Tibial nerve (tissue), 4 donors: ENCODE measurements at regions not wholly inside any gene's neighbourhood (a gene's known extent, or its start where the extent isn't known, plus 50 kb on each side); places are given as distances from the start of the nearest gene placed in this dataset.

ENCODE experiments used
- DNase-seq, 2 donors: peaks; one replicate each; pipeline ENCODE4 v3.0.0-alpha.2; 2019; ENCODE audit warnings: low spot score in 2 of 2
- H3K27ac ChIP-seq, 4 donors: fragments of 200-600 bp; sonication (generic) in 3 of 4; one replicate each; pipeline ENCODE4 v1.5.1; 2017 to 2019; ENCODE audit warnings: mild to moderate bottlenecking in 1 of 4
- H3K27me3 ChIP-seq, 2 donors: fragments of 200-600 bp; sonication (generic) in 1 of 2; one replicate each; pipeline versions ENCODE4 v1.5.1 to v1.6.0; 2017 to 2019
- H3K36me3 ChIP-seq, 3 donors: fragments of 200-600 bp; sonication (generic); one replicate each; pipeline ENCODE4 v1.5.1; 2018 to 2019
- H3K4me1 ChIP-seq, 4 donors: fragments of 200-600 bp; sonication (generic) in 3 of 4; one replicate each; pipeline ENCODE4 v1.5.1; 2017 to 2019
- H3K4me3 ChIP-seq, 4 donors: fragments of 200-600 bp; sonication (generic) in 3 of 4; one replicate each; pipeline ENCODE4 v1.5.1; 2017 to 2019; ENCODE audit warnings: mild to moderate bottlenecking in 1 of 4, moderate library complexity in 1 of 4
- H3K9me3 ChIP-seq, 4 donors: fragments of 200-600 bp; sonication (generic) in 3 of 4; one replicate each; pipeline ENCODE4 v1.5.1; 2017 to 2019
- EP300 ChIP-seq, 2 donors: sonication (generic); formaldehyde crosslinking; IDR thresholded peaks; one replicate each; pipeline ENCODE4 v1.6.1; 2017; ENCODE audit warnings: antibody characterized with exemption in 2 of 2, mild to moderate bottlenecking in 1 of 2
- POLR2A ChIP-seq, 2 donors: fragments of 450-650 bp; IDR thresholded peaks; one replicate each; pipeline ENCODE4 v1.6.1; 2017; ENCODE audit warnings: antibody characterized with exemption in 2 of 2, mild to moderate bottlenecking in 2 of 2, moderate library complexity in 2 of 2
- WGBS, 2 donors: methylation state at CpG; one replicate each; pipeline ENCODE4 v1.1.5; 2018; 5-methylcytosine and 5-hydroxymethylcytosine counted together
- TF ChIP-seq, protein P1 (sequence below), 5 experiments: fragments of 200-600 bp in 3 of 5; fragments of 450-650 bp in 2 of 5; sonication (generic) in 3 of 5; IDR thresholded peaks; one replicate each; pipeline ENCODE4 v1.5.1; 2016 to 2019; ENCODE audit warnings: antibody characterized with exemption in 5 of 5, mild to moderate bottlenecking in 3 of 5, moderate library complexity in 2 of 5

DNA sequence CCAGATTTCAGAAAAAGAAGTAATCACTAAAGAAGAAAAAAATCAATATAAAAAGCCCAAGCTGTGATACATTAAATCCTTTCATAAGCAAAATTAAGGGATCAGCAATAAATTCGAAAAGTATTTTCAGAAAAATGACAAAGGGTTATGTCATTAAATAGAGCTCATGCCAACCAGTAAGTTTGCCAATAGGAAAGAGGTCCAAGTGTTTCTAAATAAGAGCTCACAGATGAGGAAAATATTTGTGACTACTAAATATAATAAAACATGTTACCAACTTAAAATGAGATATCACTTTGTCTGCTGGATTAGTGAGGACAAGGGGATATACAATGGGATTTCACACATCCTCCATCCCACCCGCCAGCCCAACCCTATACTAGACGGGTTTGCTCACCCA, 140.3 kb upstream of the EYA4 start:
- Histone ChIP-seq H3K4me3 (no peak overlapping the region), H3K9me3 (no peaks in the 10 kb centered on the region), H3K4me1 (no peaks in the 10 kb centered on the region), H3K36me3 (no peaks in the 10 kb centered on the region), H3K27ac (no peak overlapping the region), H3K27me3 (no peaks in the 10 kb centered on the region)
- 45 to 55% methylated on average over 3 of the region's 3 CpGs for WGBS, 2 donors
- DNase-seq, result no peak
- TF ChIP-seq, protein P1, sequence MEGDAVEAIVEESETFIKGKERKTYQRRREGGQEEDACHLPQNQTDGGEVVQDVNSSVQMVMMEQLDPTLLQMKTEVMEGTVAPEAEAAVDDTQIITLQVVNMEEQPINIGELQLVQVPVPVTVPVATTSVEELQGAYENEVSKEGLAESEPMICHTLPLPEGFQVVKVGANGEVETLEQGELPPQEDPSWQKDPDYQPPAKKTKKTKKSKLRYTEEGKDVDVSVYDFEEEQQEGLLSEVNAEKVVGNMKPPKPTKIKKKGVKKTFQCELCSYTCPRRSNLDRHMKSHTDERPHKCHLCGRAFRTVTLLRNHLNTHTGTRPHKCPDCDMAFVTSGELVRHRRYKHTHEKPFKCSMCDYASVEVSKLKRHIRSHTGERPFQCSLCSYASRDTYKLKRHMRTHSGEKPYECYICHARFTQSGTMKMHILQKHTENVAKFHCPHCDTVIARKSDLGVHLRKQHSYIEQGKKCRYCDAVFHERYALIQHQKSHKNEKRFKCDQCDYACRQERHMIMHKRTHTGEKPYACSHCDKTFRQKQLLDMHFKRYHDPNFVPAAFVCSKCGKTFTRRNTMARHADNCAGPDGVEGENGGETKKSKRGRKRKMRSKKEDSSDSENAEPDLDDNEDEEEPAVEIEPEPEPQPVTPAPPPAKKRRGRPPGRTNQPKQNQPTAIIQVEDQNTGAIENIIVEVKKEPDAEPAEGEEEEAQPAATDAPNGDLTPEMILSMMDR (IDR thresholded peaks at IDR 0.05), result no peak
- TF ChIP-seq EP300 (IDR thresholded peaks at IDR 0.05) (no peak), POLR2A (IDR thresholded peaks at IDR 0.05) (no peak)

DNA sequence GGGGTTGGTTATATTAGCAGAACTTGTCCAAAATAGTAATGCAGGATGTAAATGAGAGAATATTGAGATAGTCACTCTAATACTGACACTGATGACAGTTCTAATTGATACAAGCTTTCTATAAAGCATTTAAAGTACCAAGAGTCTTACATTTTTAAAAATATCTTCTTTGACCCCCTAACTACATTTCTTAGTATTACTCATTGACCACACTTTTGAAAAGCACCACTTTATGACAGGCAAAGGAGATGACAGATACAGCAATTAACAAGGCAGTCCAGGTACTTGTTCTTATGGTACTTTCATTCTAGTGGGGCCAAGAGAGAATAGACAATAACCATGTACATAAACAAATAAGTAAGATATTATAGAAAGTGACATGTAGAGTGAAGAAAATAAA, 139.4 kb upstream of the EYA4 start:
- TF ChIP-seq POLR2A (IDR thresholded peaks at IDR 0.05), result no peak
- TF ChIP-seq, protein P1 (IDR thresholded peaks at IDR 0.05), result no peak
- TF ChIP-seq EP300 (IDR thresholded peaks at IDR 0.05), result no peak
- no peaks in the 10 kb centered on the region for H3K4me1 ChIP-seq
- no peak overlapping the region for H3K4me3 ChIP-seq
- H3K27me3 ChIP-seq, result no peaks in the 10 kb centered on the region
- DNase-seq, result no peak
- no peak overlapping the region for H3K27ac ChIP-seq
- no peaks in the 10 kb centered on the region for H3K36me3 ChIP-seq
- H3K9me3 ChIP-seq, result no peaks in the 10 kb centered on the region

DNA sequence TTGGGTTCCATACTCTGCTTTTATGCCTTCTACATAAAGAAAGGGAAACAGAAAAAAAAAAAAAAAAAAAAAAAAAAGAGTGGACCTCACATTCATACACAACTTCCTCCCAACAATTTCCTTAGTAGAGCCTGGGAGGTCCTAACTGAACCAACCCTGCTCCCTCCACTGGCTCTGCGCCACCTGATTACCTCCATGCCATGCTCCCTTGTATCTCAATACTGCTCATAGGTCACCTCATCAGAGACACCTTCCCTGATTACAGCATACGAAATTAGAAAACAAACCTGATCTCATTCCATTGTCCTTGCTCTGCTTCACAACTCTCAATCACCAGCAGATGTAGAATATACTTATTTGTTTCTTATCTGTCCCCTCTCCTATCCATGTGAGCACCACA, 134.2 kb upstream of the EYA4 start:
- H3K27me3 ChIP-seq, result no peaks in the 10 kb centered on the region
- H3K4me1 ChIP-seq, result peaks cover 0 to 4% (median 0%) of the 10 kb centered on the region in 4 donors
- TF ChIP-seq, protein P1 (IDR thresholded peaks at IDR 0.05), result no peak
- no peak for TF ChIP-seq POLR2A (IDR thresholded peaks at IDR 0.05)
- no peak for TF ChIP-seq EP300 (IDR thresholded peaks at IDR 0.05)
- H3K4me3 ChIP-seq, result no peak overlapping the region
- 87 to 94% methylated on average over 2 of the region's 2 CpGs for WGBS, 2 donors
- no peak overlapping the region for H3K27ac ChIP-seq
- no peaks in the 10 kb centered on the region for H3K36me3 ChIP-seq
- DNase-seq, result no peak
- no peaks in the 10 kb centered on the region for H3K9me3 ChIP-seq

DNA sequence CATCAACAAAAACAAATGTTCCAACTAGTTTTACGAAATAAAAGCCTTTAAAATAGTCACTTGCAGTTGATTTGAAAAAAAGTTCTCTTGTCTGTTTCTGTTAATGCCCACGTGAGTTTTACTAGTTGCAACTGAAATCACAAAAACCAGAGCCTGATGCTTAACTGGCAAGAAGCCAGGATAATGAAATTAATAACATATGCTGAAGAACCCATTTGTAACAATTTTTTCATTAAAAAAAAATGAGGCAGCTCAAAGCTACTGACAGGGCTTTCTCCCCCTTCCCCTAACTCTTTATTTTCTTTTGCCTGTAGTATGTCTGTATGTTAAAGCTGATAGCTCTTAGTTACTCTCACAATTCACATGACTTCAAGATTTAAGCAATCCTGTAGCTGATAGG, 132.7 kb upstream of the EYA4 start:
- no peaks in the 10 kb centered on the region for H3K9me3 ChIP-seq
- H3K27me3 ChIP-seq, result no peaks in the 10 kb centered on the region
- TF ChIP-seq, protein P1 (IDR thresholded peaks at IDR 0.05), result no peak
- TF ChIP-seq EP300 (IDR thresholded peaks at IDR 0.05) (no peak), POLR2A (IDR thresholded peaks at IDR 0.05) (no peak)
- H3K27ac ChIP-seq, result no peak overlapping the region
- no peaks in the 10 kb centered on the region for H3K36me3 ChIP-seq
- no peak overlapping the region for H3K4me3 ChIP-seq
- peaks cover 0 to 4% (median 0%) of the 10 kb centered on the region in 4 donors for H3K4me1 ChIP-seq
- 39% methylated on average over 2 of the region's 2 CpGs for WGBS, 2 donors
- DNase-seq, result no peak

DNA sequence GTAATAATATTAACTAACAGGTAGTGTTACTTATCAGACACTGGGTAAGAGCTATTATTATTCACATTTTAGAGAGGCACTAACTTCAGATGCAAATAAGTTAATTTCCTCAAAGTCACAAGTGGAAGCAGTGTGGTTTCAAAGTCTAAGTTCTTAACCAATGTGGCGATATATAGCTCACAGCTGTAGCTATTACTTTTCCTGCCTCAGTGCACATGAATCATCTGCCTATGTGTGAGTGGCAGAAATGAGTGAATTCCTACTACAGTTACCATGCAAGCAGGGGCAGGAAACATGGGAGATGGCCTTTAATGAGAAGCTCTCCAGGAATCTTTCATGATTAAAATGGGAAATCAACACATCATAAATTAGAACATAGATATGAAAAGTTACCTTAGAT, 126.2 kb upstream of the EYA4 start:
- H3K36me3 ChIP-seq, result no peaks in the 10 kb centered on the region
- H3K4me3 ChIP-seq, result no peak overlapping the region
- no peak for DNase-seq
- no peak for TF ChIP-seq POLR2A (IDR thresholded peaks at IDR 0.05)
- no peak for TF ChIP-seq EP300 (IDR thresholded peaks at IDR 0.05)
- TF ChIP-seq, protein P1 (IDR thresholded peaks at IDR 0.05), result no peak
- peaks cover 0 to 23% (median 0%) of the 10 kb centered on the region in 4 donors for H3K9me3 ChIP-seq
- H3K27ac ChIP-seq, result no peak overlapping the region
- H3K4me1 ChIP-seq, result no peaks in the 10 kb centered on the region
- 83 to 90% methylated on average over 1 of the region's 1 CpG for WGBS, 2 donors
- no peaks in the 10 kb centered on the region for H3K27me3 ChIP-seq
